ENCODE measurements at regions not wholly inside any gene's neighbourhood (a gene's known extent, or its start where the extent isn't known, plus 50 kb on each side); places are given as distances from the start of the nearest gene placed in this dataset.

GRCh38 chr3:11929531-11929930, 74.7 kb upstream of the SYN2 start:
- ATAC-seq (no peak), DNase-seq (ENCODE audit: low read depth, low spot score) (no peak)
- no peaks in the 10 kb centered on the region for H3K4me1 ChIP-seq (ENCODE audit: control insufficient read depth in 1 of 2, insufficient read depth in 2 of 2, low read length in 2 of 2)
- H3K9ac ChIP-seq (ENCODE audit: low read length), result no peak overlapping the region
- BruUV-seq (replicated peaks), result no TSS peak
- H3K4me2 ChIP-seq (ENCODE audit: low read length), result no peak overlapping the region
- no peak overlapping the region for H2AFZ ChIP-seq (ENCODE audit: low read depth, low read length, poor library complexity, severe bottlenecking)
- H3K79me2 ChIP-seq (ENCODE audit: insufficient read depth, low read length), result no peaks in the 10 kb centered on the region
- H3K27ac ChIP-seq (ENCODE audit: low read depth, low read length), result no peak overlapping the region
- H3K4me3 ChIP-seq (replicated peaks in 1 of 2; ENCODE audit: low read depth in 1 of 2, low read length in 2 of 2), result no peak overlapping the region
- TF ChIP-seq JUND (IDR thresholded peaks at IDR 0.05) (no peak), ZBTB33 (IDR thresholded peaks at IDR 0.05; ENCODE audit: extremely low read depth, insufficient replicate concordance, low read length) (no peak), YY1 (IDR thresholded peaks at IDR 0.05; ENCODE audit: extremely low read depth, insufficient replicate concordance, low read depth, low read length) (no peak), SP1 (IDR thresholded peaks at IDR 0.05; ENCODE audit: low read depth) (no peak), ZNF274 (IDR thresholded peaks at IDR 0.05; ENCODE audit: low read depth, low read length) (no peak), ATF3 (IDR thresholded peaks at IDR 0.05) (no peak), SRF (IDR thresholded peaks at IDR 0.05; ENCODE audit: low read depth) (no peak), EZH2 (IDR thresholded peaks at IDR 0.05) (no peak), EZH2phosphoT487 (IDR thresholded peaks at IDR 0.05; ENCODE audit: borderline replicate concordance) (no peak), POLR2AphosphoS5 (IDR thresholded peaks at IDR 0.05; ENCODE audit: low read depth, low read length) (no peak), CTCF (IDR thresholded peaks at IDR 0.05 in 2 of 3, conservative IDR thresholded peaks at IDR 0.05 in 1 of 3; ENCODE audit: borderline replicate concordance in 1 of 3, insufficient read depth in 1 of 3, low read depth in 2 of 3, low read length in 2 of 3) (no peak), MAX (IDR thresholded peaks at IDR 0.05) (no peak)
- intact Hi-C loops (cut with micrococcal nuclease), result no loop called here
- H3K36me3 ChIP-seq (ENCODE audit: control insufficient read depth in 1 of 2, insufficient read depth in 2 of 2, low read length in 2 of 2), result no peaks in the 10 kb centered on the region
- ChIA-PET CTCF (no interaction called here), RAD21 (ENCODE audit: low non-redundant PET in 1 of 2, low total read pairs in 2 of 2, uncharacterized antibody in 2 of 2, unreplicated experiment in 2 of 2) (no interaction called here), POLR2A (interaction anchor here (0.5 kb wide), 1 partner anchor 28 kb away, joined by 7 read pairs; no protein-coding TSS in a partner anchor)
- no peaks in the 10 kb centered on the region for H3K9me3 ChIP-seq (ENCODE audit: control insufficient read depth in 1 of 2, insufficient read depth in 1 of 2, low read depth in 1 of 2, low read length in 2 of 2)
- H3K27me3 ChIP-seq (ENCODE audit: insufficient read depth, low read length), result no peaks in the 10 kb centered on the region; the same call in 1 of the 2 replicates
- H4K20me1 ChIP-seq (ENCODE audit: insufficient read depth), result no peaks in the 10 kb centered on the region
- no peaks in the 10 kb centered on the region for H3K9me2 ChIP-seq (ENCODE audit: insufficient read depth)
